Suprapubic skin (tissue), 4 donors: ENCODE measurements at regions not wholly inside any gene's neighbourhood (a gene's known extent, or its start where the extent isn't known, plus 50 kb on each side); places are given as distances from the start of the nearest gene placed in this dataset.
"Not testable (repeated sequence)": the region's sequence is repeated elsewhere in the genome, so short reads cannot be mapped to it uniquely, and the experiment has no call there.

Experiments used
- EP300 ChIP-seq: sonication (generic); formaldehyde crosslinking; IDR thresholded peaks from one replicate; pipeline ENCODE4 v1.6.1; 2017; ENCODE audit warnings: antibody characterized with exemption
- POLR2A ChIP-seq, 2 donors: fragments of 450-650 bp; IDR thresholded peaks; one replicate each; pipeline ENCODE4 v1.6.1; 2017; ENCODE audit warnings: antibody characterized with exemption in 2 of 2, mild to moderate bottlenecking in 2 of 2, moderate library complexity in 2 of 2
- POLR2AphosphoS5 ChIP-seq, 3 donors: sonication (generic); formaldehyde crosslinking; IDR thresholded peaks; one replicate each; pipeline ENCODE4 v1.6.1; 2017; ENCODE audit warnings: antibody characterized with exemption in 3 of 3
- TF ChIP-seq, protein P1 (sequence below), 2 donors: fragments of 200-600 bp in 1 of 2; fragments of 450-650 bp in 1 of 2; sonication (generic) in 1 of 2; IDR thresholded peaks; one replicate each; pipeline ENCODE4 v1.5.1; 2016 to 2019; ENCODE audit warnings: antibody characterized with exemption in 2 of 2, mild to moderate bottlenecking in 1 of 2, moderate library complexity in 1 of 2

DNA sequence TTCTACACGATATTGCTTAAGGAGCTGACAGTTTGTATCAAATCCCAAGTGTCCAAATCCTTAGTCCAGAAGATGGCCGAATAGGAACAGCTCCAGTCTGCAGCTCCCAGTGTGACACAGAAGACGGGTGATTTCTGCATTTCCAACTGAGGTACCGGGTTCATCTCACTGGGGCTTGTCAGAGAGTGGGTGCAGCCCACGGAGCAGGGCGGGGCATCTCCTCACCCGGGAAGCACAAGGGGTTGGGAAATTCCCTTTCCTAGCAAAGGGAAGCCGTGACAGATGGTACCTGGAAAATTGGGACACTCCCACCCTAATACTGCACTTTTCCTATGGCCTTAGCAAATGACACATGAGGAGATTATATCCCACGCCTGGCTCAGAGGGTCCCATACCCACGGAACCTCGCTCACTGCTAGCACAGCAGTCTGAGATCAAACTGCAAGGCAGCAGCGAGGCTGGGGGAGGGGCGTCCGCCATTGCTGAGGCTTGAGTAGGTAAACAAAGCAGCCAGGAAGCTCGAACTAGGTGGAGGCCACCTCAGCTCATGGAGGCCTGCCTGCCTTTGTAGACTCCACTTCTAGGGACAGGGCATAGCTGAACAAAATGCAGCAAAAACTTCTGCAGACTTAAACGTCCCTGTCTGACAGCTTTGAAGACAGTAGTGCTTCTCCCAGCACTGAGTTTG, 162.3 kb upstream of the MAP2 start:
- TF ChIP-seq, protein P1, sequence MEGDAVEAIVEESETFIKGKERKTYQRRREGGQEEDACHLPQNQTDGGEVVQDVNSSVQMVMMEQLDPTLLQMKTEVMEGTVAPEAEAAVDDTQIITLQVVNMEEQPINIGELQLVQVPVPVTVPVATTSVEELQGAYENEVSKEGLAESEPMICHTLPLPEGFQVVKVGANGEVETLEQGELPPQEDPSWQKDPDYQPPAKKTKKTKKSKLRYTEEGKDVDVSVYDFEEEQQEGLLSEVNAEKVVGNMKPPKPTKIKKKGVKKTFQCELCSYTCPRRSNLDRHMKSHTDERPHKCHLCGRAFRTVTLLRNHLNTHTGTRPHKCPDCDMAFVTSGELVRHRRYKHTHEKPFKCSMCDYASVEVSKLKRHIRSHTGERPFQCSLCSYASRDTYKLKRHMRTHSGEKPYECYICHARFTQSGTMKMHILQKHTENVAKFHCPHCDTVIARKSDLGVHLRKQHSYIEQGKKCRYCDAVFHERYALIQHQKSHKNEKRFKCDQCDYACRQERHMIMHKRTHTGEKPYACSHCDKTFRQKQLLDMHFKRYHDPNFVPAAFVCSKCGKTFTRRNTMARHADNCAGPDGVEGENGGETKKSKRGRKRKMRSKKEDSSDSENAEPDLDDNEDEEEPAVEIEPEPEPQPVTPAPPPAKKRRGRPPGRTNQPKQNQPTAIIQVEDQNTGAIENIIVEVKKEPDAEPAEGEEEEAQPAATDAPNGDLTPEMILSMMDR (IDR thresholded peaks at IDR 0.05), result not testable (repeated sequence)
- TF ChIP-seq POLR2AphosphoS5 (IDR thresholded peaks at IDR 0.05); EP300; POLR2A (IDR thresholded peaks at IDR 0.05): not testable (repeated sequence)
